T-cell (primary cell): ENCODE measurements at regions not wholly inside any gene's neighbourhood (a gene's known extent, or its start where the extent isn't known, plus 50 kb on each side); places are given as distances from the start of the nearest gene placed in this dataset.

Source experiments
- ATAC-seq, 4 experiments: fragments of 200-7000 bp in 3 of 4; fragments of 150-1000 bp in 1 of 4; cut with Tn5 transposase; replicated peaks in 1 of 4; 1 replicate in 3 of 4; 2 replicates in 1 of 4; pipeline ENCODE4 v1.10.0; 2021; ENCODE audit warnings: moderate library complexity in 3 of 4, mild to moderate bottlenecking in 2 of 4, moderate number of reproducible peaks in 1 of 4
- CTCF ChIA-PET, 2 donors: fragments of 300-600 bp; sonication (Branson Sonifier 250); formaldehyde crosslinking; loops; one replicate each; lab custom pipeline; 2022; ENCODE audit warnings: antibody characterized with exemption in 2 of 2; lab: Charles Lee
- POLR2A ChIA-PET, 2 donors: fragments of 300-600 bp; sonication (Branson Sonifier 250); formaldehyde crosslinking; loops; one replicate each; lab custom pipeline; 2022; ENCODE audit warnings: antibody characterized with exemption in 2 of 2; lab: Charles Lee
- DNase-seq, 35 experiments: peaks; one replicate each; pipeline versions ENCODE4 v3.0.0 to v3.0.0-alpha.2; 2013 to 2023
- H3K27ac ChIP-seq: one replicate; pipeline ENCODE4 v1.5.1; 2013; ENCODE audit warnings: low read length
- H3K27me3 ChIP-seq, 2 experiments: replicated peaks in 1 of 2; 1 replicate in 1 of 2; 2 replicates in 1 of 2; pipeline versions ENCODE4 v1.6.1 to v1.7.0; 2013; ENCODE audit warnings: low read length in 1 of 2, mixed read lengths in 1 of 2; ENCODE audit not compliant: control insufficient read depth in 2 of 2, insufficient read depth in 2 of 2; ENCODE audit errors: extremely low read depth in 1 of 2
- H3K36me3 ChIP-seq, 2 donors: 1 replicate in 1 of 2; 2 replicates in 1 of 2; pipeline versions ENCODE4 v1.6.1 to v1.7.0; 2013; ENCODE audit warnings: low read length in 1 of 2; ENCODE audit not compliant: control insufficient read depth in 2 of 2, insufficient read depth in 1 of 2; ENCODE audit errors: extremely low read depth in 1 of 2
- H3K4me1 ChIP-seq, 2 experiments: 1 replicate in 1 of 2; 2 replicates in 1 of 2; pipeline versions ENCODE4 v1.6.1 to v1.7.0; 2013; ENCODE audit warnings: low read length in 2 of 2, mixed read lengths in 1 of 2; ENCODE audit not compliant: insufficient read depth in 2 of 2, control insufficient read depth in 1 of 2; ENCODE audit errors: extremely low read depth in 1 of 2
- H3K4me3 ChIP-seq, 2 donors: 1 replicate in 1 of 2; 2 replicates in 1 of 2; pipeline versions ENCODE4 v1.5.1 to v1.7.0; 2013; ENCODE audit warnings: mild to moderate bottlenecking in 2 of 2, low read length in 1 of 2, moderate library complexity in 1 of 2; ENCODE audit not compliant: control insufficient read depth in 1 of 2; ENCODE audit errors: extremely low read depth in 1 of 2
- H3K9me3 ChIP-seq: 2 replicates; pipeline ENCODE4 v1.7.0; 2013
- H3K27ac Mint-ChIP-seq, 2 donors: one replicate each; pipeline ENCODE4 v1.8.0; 2020 to 2021; ENCODE audit warnings: mild to moderate bottlenecking in 2 of 2, mixed read lengths in 2 of 2
- H3K27me3 Mint-ChIP-seq, 2 donors: one replicate each; pipeline ENCODE4 v1.8.0; 2021 to 2022; ENCODE audit warnings: mixed read lengths in 2 of 2
- H3K36me3 Mint-ChIP-seq: one replicate; pipeline ENCODE4 v1.8.0; 2021; ENCODE audit warnings: mixed read lengths
- H3K4me1 Mint-ChIP-seq, 3 donors: one replicate each; pipeline ENCODE4 v1.8.0; 2020 to 2022; ENCODE audit warnings: mixed read lengths in 3 of 3, mild to moderate bottlenecking in 1 of 3
- H3K4me3 Mint-ChIP-seq, 3 donors: one replicate each; pipeline ENCODE4 v1.8.0; 2020 to 2022; ENCODE audit warnings: mild to moderate bottlenecking in 3 of 3, mixed read lengths in 3 of 3, moderate library complexity in 3 of 3
- H3K9me3 Mint-ChIP-seq, 3 donors: one replicate each; pipeline ENCODE4 v1.8.0; 2020 to 2022; ENCODE audit warnings: mixed read lengths in 3 of 3
- WGBS: methylation state at CpG from one replicate; pipeline ENCODE4 v1.1.5; 2013; ENCODE audit warnings: missing lambda C conversion rate; ENCODE audit not compliant: insufficient coverage; 5-methylcytosine and 5-hydroxymethylcytosine counted together

DNA sequence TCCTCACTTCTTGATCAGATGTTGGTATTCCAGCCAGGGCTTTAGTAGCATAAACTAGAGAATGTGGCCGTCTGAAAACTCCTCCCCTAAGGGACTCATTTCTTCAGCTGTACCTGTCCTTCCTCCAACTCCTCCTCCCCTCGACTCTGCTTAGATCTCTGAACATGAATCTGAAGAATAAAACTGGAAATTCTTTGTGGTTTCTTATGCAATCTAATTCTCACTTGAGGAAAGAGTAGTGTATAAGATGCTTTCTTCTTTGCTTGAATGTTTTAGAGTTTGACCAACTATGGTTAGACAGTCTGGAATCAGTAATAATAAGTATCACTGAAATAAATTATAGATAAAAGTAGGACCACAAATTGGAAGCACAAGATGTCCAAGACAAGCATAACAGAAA, 128.5 kb downstream of the LRRC70 start:
- no peaks in the 10 kb centered on the region for H3K4me1 Mint-ChIP-seq
- no peaks in the 10 kb centered on the region for H3K36me3 Mint-ChIP-seq
- no peaks in the 10 kb centered on the region for H3K9me3 ChIP-seq
- peaks cover 0 to 3% of the 10 kb centered on the region in 2 experiments for H3K27me3 ChIP-seq
- no peaks in the 10 kb centered on the region for H3K36me3 ChIP-seq
- peaks cover 0 to 15% (median 4%) of the 10 kb centered on the region in 3 donors for H3K9me3 Mint-ChIP-seq
- no CpG with 5 or more reads among the region's 2 CpGs for WGBS
- ChIA-PET CTCF (no interaction called here), POLR2A (no interaction called here)
- ATAC-seq, result no peak
- H3K4me1 ChIP-seq, result no peaks in the 10 kb centered on the region
- H3K27ac ChIP-seq, result no peak overlapping the region
- H3K27me3 Mint-ChIP-seq, result peaks cover 4% of the 10 kb centered on the region in 2 donors
- H3K27ac Mint-ChIP-seq, result no peak overlapping the region
- no peak overlapping the region for H3K4me3 ChIP-seq
- H3K4me3 Mint-ChIP-seq, result no peak overlapping the region
- DNase-seq, result no peak

DNA sequence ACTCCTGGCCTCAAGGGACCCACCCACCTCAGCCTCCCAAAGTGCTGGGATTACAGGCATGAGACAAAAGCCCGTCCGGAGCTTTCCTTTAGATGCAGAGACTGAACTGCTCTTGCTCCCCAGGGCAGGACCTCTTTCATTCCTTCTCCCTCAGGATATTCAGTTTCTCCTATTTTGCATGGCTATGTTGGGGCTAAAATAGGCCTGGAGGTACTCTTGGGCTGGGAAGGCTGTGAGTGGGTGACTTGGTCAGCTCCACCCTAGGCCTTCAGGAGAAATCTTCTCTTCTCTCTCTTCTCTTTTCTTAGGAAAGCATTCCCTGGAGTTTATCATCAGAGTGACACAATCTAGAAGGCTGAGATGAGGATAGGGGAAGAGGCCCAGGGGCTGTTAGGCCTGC, 126.4 kb downstream of the LRRC70 start:
- H3K27ac Mint-ChIP-seq, result no peak overlapping the region
- ATAC-seq (no peak), DNase-seq (no peak)
- no peak overlapping the region for H3K4me3 ChIP-seq
- no peaks in the 10 kb centered on the region for H3K36me3 ChIP-seq
- ChIA-PET CTCF (no interaction called here), POLR2A (no interaction called here)
- no peak overlapping the region for H3K4me3 Mint-ChIP-seq
- peaks cover 0 to 15% (median 4%) of the 10 kb centered on the region in 3 donors for H3K9me3 Mint-ChIP-seq
- H3K27ac ChIP-seq, result no peak overlapping the region
- no peaks in the 10 kb centered on the region for H3K4me1 ChIP-seq
- no CpG with 5 or more reads among the region's 2 CpGs for WGBS
- H3K36me3 Mint-ChIP-seq, result no peaks in the 10 kb centered on the region
- no peaks in the 10 kb centered on the region for H3K27me3 ChIP-seq
- H3K4me1 Mint-ChIP-seq, result no peaks in the 10 kb centered on the region
- no peaks in the 10 kb centered on the region for H3K9me3 ChIP-seq
- H3K27me3 Mint-ChIP-seq, result peaks cover 7 to 8% of the 10 kb centered on the region in 2 donors

DNA sequence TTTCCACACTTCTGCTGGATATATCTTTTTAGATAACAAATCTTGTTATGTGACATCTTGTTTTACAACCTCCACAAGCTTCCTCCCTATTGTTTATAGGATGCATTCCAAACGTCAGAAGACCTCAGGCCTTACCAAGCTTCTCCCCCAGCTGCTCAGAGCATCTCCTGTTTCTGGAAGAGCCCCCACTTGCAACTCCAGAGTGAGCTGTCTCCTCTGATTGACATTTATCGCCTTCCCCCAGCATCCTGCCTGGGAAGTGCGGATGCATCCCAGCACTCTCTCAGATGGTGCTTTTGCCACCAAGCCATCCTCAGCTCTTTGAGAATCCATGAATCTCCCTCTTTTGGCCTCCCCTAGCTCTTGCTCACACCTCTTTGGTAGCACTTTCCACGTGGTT, 123.5 kb downstream of the LRRC70 start:
- ATAC-seq (no peak), DNase-seq (no peak)
- Histone ChIP-seq H3K27me3 (no peaks in the 10 kb centered on the region), H3K36me3 (no peaks in the 10 kb centered on the region), H3K9me3 (no peaks in the 10 kb centered on the region), H3K27ac (no peak overlapping the region), H3K4me1 (no peaks in the 10 kb centered on the region), H3K4me3 (no peak overlapping the region)
- Mint-ChIP-seq H3K4me1 (no peaks in the 10 kb centered on the region), H3K4me3 (no peak overlapping the region), H3K9me3 (no peaks in the 10 kb centered on the region), H3K27ac (no peak overlapping the region), H3K36me3 (no peaks in the 10 kb centered on the region), H3K27me3 (peaks cover 7 to 8% of the 10 kb centered on the region in 2 donors)
- WGBS, result 74% methylated on average over 3 of the region's 4 CpGs
- ChIA-PET POLR2A (no interaction called here), CTCF (no interaction called here)

GRCh38 chr5:62701036-62701435, 122.4 kb downstream of the LRRC70 start:
- Histone ChIP-seq H3K27ac (no peak overlapping the region), H3K4me1 (no peaks in the 10 kb centered on the region), H3K27me3 (no peaks in the 10 kb centered on the region), H3K36me3 (no peaks in the 10 kb centered on the region), H3K4me3 (no peak overlapping the region), H3K9me3 (no peaks in the 10 kb centered on the region)
- no peak overlapping the region for H3K4me3 Mint-ChIP-seq
- no peaks in the 10 kb centered on the region for H3K9me3 Mint-ChIP-seq
- no peaks in the 10 kb centered on the region for H3K4me1 Mint-ChIP-seq
- no peak overlapping the region for H3K27ac Mint-ChIP-seq
- ChIA-PET CTCF (no interaction called here), POLR2A (no interaction called here)
- DNase-seq (no peak), ATAC-seq (no peak)
- peaks cover 7 to 11% of the 10 kb centered on the region in 2 donors for H3K27me3 Mint-ChIP-seq
- WGBS, result 100% methylated on average over 1 of the region's 1 CpG
- no peaks in the 10 kb centered on the region for H3K36me3 Mint-ChIP-seq

DNA sequence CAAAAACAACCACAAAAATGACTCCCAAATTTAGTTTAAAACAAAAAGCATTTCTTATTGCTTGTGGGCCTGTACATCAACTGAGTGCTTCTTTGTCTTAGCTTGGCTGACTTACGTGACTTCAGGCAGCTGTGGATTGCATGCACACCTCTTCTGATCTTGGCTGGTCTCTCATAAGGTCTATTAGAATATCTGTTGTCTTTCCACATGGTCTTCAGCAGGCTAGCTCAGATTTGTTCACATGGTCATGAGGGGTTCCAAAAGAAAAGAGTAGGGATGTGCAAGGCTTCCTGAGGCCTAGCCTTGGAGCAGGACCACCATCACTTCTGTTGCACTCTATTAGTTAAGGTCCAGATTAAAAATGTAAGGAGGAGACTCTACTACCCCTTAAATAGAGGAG, 120.1 kb downstream of the LRRC70 start:
- WGBS, result no CpG with 5 or more reads among the region's 1 CpG
- no peaks in the 10 kb centered on the region for H3K4me1 ChIP-seq
- no peaks in the 10 kb centered on the region for H3K27me3 ChIP-seq
- peaks cover 3 to 12% of the 10 kb centered on the region in 2 donors for H3K27me3 Mint-ChIP-seq
- DNase-seq (no peak), ATAC-seq (no peak)
- no peak overlapping the region for H3K4me3 ChIP-seq
- ChIA-PET POLR2A (interaction anchor here in 1 of 2 donors (0.6 kb wide), 1 partner anchor 71 kb away, joined by 3 read pairs; no protein-coding TSS in a partner anchor), CTCF (no interaction called here)
- H3K4me3 Mint-ChIP-seq, result no peak overlapping the region
- no peaks in the 10 kb centered on the region for H3K4me1 Mint-ChIP-seq
- no peaks in the 10 kb centered on the region for H3K36me3 Mint-ChIP-seq
- H3K27ac Mint-ChIP-seq, result no peak overlapping the region
- no peaks in the 10 kb centered on the region for H3K36me3 ChIP-seq
- H3K9me3 Mint-ChIP-seq, result no peaks in the 10 kb centered on the region
- no peaks in the 10 kb centered on the region for H3K9me3 ChIP-seq
- no peak overlapping the region for H3K27ac ChIP-seq

DNA sequence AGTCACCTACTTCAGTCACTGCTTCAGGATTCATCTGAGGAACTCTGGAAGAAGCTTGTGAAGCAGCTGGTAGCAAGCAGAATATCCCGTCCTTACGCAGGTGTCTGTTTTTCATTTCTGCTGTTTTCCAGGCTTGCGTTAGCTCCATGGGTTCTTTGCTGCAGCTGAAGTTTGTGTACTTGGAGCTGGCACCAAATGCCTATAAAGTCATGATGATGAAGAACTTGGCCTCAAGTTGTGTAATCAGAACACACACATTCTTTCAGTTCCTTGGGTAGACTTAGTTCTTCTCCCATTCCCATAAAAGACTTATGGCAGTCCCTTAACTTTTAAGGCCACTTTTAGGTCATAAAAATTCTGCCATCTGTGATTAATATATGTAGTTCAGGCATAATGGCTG, 116.7 kb downstream of the LRRC70 start:
- Histone ChIP-seq H3K4me1 (peaks cover 0 to 3% of the 10 kb centered on the region in 2 experiments), H3K27ac (no peak overlapping the region), H3K9me3 (no peaks in the 10 kb centered on the region), H3K36me3 (no peaks in the 10 kb centered on the region), H3K27me3 (no peaks in the 10 kb centered on the region), H3K4me3 (no peak overlapping the region)
- ChIA-PET POLR2A (no interaction called here), CTCF (no interaction called here)
- H3K4me3 Mint-ChIP-seq, result no peak overlapping the region
- ATAC-seq (no peak), DNase-seq (no peak)
- H3K4me1 Mint-ChIP-seq, result peaks cover 0 to 2% (median 0%) of the 10 kb centered on the region in 3 donors
- H3K36me3 Mint-ChIP-seq, result no peaks in the 10 kb centered on the region
- H3K27me3 Mint-ChIP-seq, result peaks cover 0 to 4% of the 10 kb centered on the region in 2 donors
- WGBS, result 100% methylated on average over 1 of the region's 3 CpGs
- no peaks in the 10 kb centered on the region for H3K9me3 Mint-ChIP-seq
- no peak overlapping the region for H3K27ac Mint-ChIP-seq
